ENCODE measurements at regions not wholly inside any gene's neighbourhood (a gene's known extent, or its start where the extent isn't known, plus 50 kb on each side); places are given as distances from the start of the nearest gene placed in this dataset.

DNA sequence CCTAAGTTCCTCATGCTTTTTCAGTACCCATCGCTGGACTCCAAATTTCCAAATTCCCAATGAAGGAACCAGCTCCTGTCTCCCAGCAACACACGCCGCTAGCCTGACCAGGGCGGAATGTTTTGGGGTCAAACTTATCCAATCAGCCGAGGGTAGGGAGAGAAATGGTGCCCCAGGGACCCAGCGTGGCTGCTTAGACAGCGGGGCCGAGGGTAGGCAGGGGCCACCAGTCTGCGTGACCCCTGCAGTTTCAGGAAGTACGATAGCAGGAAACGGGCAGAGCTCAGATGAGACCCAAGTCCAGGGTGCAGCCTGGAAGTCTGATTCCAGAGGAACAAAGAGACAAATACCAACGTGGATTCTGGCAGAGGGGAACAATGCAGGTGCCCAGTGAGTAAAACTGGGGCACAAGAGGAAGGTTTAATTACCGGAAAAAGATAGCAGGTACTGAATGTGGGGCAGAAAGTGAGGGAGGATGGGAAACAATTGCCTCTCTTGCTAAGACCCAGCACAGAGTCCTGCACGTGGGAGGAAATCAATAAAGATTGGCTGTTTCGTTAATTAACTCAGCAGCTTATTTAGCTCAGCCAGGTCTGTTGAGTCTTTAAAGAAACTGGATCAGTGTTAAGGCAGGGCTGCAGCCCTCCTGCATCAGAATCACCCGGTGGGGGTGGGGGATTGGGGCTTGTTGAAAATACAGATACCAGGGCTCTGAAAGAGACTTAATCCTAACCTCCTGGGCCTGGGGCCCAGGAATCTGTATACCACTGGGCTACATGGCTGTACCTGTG, 50.4 kb upstream of the NFE2L3 start:
- peak; percentile 28 for DNase-seq

DNA sequence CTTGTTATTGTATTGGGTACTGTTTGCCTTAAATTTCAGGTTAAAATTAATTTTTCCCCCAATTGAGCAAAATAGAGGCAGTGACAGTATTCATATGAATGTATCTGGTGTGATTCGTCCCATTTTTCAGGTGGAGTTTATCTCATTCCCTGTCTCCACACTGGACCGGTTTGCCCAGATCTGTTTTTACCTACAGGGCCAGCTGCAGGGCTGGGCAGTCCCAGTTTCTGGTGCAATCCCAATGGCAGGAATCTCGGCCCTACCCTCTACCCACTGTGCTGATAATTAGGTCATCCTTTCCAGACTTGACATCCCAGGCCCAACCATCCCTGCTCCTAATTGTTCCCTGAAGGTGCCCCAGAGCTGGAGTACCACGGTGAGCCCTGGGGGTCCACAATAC, 49.8 kb upstream of the NFE2L3 start:
- no peak for DNase-seq
